Endothelial cell of umbilical vein (primary cell): ENCODE measurements at regions not wholly inside any gene's neighbourhood (a gene's known extent, or its start where the extent isn't known, plus 50 kb on each side); places are given as distances from the start of the nearest gene placed in this dataset.

Source experiments
- BruUV-seq: library from RNA; stranded (reverse); fragments of 400-500 nt; replicated peaks from 2 replicates; lab custom pipeline; 2021; lab: Mats Ljungman, UMichigan
- CTCF ChIA-PET: fragments of 300-600, 350-600 bp; sonication (Branson Sonifier 250); formaldehyde crosslinking; loops from one replicate; lab custom pipeline; 2021; ENCODE audit warnings: antibody characterized with exemption, inconsistent platforms; lab: Charles Lee
- POLR2A ChIA-PET: fragments of 300-600, 350-600 bp; sonication (Branson Sonifier 250); formaldehyde crosslinking; loops from one replicate; lab custom pipeline; 2021; ENCODE audit warnings: antibody characterized with exemption, inconsistent platforms; lab: Charles Lee
- DNase-seq: peaks from one replicate; pipeline ENCODE4 v3.0.0-alpha.2; 2011; ENCODE audit warnings: low read depth, low spot score
- FAIRE-seq: peaks from 2 replicates; lab custom pipeline; 2011; peaks lifted over from hg19 to GRCh38; lab: Jason Lieb, UNC
- H2AFZ ChIP-seq: 2 replicates; pipeline ENCODE4 v1.6.0; 2012; ENCODE audit warnings: low read depth, low read length, control low read depth, inconsistent platforms
- H3K27ac ChIP-seq: 2 replicates; pipeline ENCODE4 v1.5.1; 2011; ENCODE audit warnings: low read depth, mild to moderate bottlenecking, control low read depth, low read length, moderate library complexity; ENCODE audit not compliant: insufficient read depth
- H3K27me3 ChIP-seq, 2 experiments: 2 replicates each; pipeline versions ENCODE4 v1.6.0 to v1.6.1; 2011; ENCODE audit warnings: low read length in 2 of 2, mixed read lengths in 1 of 2; ENCODE audit not compliant: control insufficient read depth in 2 of 2, insufficient read depth in 2 of 2
- H3K36me3 ChIP-seq, 2 experiments: 2 replicates in 1 of 2; 3 replicates in 1 of 2; pipeline ENCODE4 v1.5.1; 2011; ENCODE audit warnings: low read length in 2 of 2, mild to moderate bottlenecking in 1 of 2, moderate library complexity in 1 of 2; ENCODE audit not compliant: control insufficient read depth in 2 of 2, insufficient read depth in 2 of 2; ENCODE audit errors: extremely low read depth in 1 of 2
- H3K4me1 ChIP-seq: 3 replicates; pipeline ENCODE4 v1.5.1; 2011; ENCODE audit warnings: mild to moderate bottlenecking, low read length; ENCODE audit not compliant: control insufficient read depth, insufficient read depth; ENCODE audit errors: extremely low read depth
- H3K4me2 ChIP-seq: 2 replicates; pipeline ENCODE4 v1.6.1; 2011; ENCODE audit warnings: low read length, control low read depth, mixed read lengths; ENCODE audit not compliant: insufficient read depth
- H3K4me3 ChIP-seq, 3 experiments: fragments of 200-600 bp in 1 of 3; sonication (generic), shearing (Covaris generic) in 1 of 3; replicated peaks in 1 of 3; 2 replicates each; pipeline ENCODE4 v1.5.1; 2011 to 2016; ENCODE audit warnings: control low read depth in 3 of 3, low read length in 3 of 3, mild to moderate bottlenecking in 2 of 3, inconsistent platforms in 1 of 3, low read depth in 1 of 3, moderate library complexity in 1 of 3; ENCODE audit not compliant: insufficient read depth in 1 of 3
- H3K79me2 ChIP-seq: 2 replicates; pipeline ENCODE4 v1.6.0; 2012; ENCODE audit warnings: low read length, inconsistent platforms; ENCODE audit not compliant: control insufficient read depth, insufficient read depth
- H3K9ac ChIP-seq: replicated peaks from 2 replicates; pipeline ENCODE3; 2011; ENCODE audit warnings: low read length, control low read depth; ENCODE audit not compliant: insufficient read depth; ENCODE audit errors: extremely low read depth
- H3K9me1 ChIP-seq: replicated peaks from 3 replicates; pipeline ENCODE4 v1.6.0; 2011; ENCODE audit warnings: mild to moderate bottlenecking, low read length; ENCODE audit not compliant: control insufficient read depth, insufficient read depth; ENCODE audit errors: extremely low read depth
- H3K9me3 ChIP-seq: replicated peaks from 2 replicates; pipeline ENCODE4 v1.5.1; 2012; ENCODE audit warnings: low read length, inconsistent platforms; ENCODE audit not compliant: control insufficient read depth, insufficient read depth
- H4K20me1 ChIP-seq: replicated peaks from 2 replicates; pipeline ENCODE3; 2011; ENCODE audit warnings: mild to moderate bottlenecking, low read length; ENCODE audit not compliant: control insufficient read depth, insufficient read depth; ENCODE audit errors: extremely low read depth
- EZH2 ChIP-seq: IDR thresholded peaks from 2 replicates; pipeline ENCODE4 v1.6.1; 2012; ENCODE audit warnings: borderline replicate concordance, low read depth, mild to moderate bottlenecking, moderate library complexity, low read length, inconsistent platforms; ENCODE audit not compliant: severe bottlenecking
- GATA2 ChIP-seq: IDR thresholded peaks from 2 replicates; pipeline ENCODE4 v1.7.0; 2011; ENCODE audit warnings: low read depth, mild to moderate bottlenecking, moderate library complexity, mixed read lengths, low read length; ENCODE audit not compliant: insufficient read length, insufficient read depth
- MYC ChIP-seq: IDR thresholded peaks from one replicate; pipeline ENCODE4 v1.6.1; 2011; ENCODE audit warnings: mild to moderate bottlenecking, low read depth, low read length
- POLR2A ChIP-seq: IDR thresholded peaks from 2 replicates; pipeline ENCODE4 v1.6.1; 2012; ENCODE audit warnings: low read depth, mild to moderate bottlenecking, control low read depth, low read length
- dilution Hi-C: fragments of 300-500 bp; cut with MboI; formaldehyde crosslinking; loops from one replicate; pipeline ENCODE4 v1.15.0; 2019; ENCODE audit warnings: low sequenced_read_pairs; ENCODE audit not compliant: extremely low pct_ligation_motif_present
- intact Hi-C: fragments of 100-400 bp; cut with micrococcal nuclease; formaldehyde crosslinking; loops from one replicate; pipeline ENCODE4 v1.10.0; 2022
- TF ChIP-seq, protein P1 (sequence below): IDR thresholded peaks from 2 replicates; pipeline ENCODE4 v1.6.1; 2011; ENCODE audit not compliant: insufficient read depth, insufficient read length

DNA sequence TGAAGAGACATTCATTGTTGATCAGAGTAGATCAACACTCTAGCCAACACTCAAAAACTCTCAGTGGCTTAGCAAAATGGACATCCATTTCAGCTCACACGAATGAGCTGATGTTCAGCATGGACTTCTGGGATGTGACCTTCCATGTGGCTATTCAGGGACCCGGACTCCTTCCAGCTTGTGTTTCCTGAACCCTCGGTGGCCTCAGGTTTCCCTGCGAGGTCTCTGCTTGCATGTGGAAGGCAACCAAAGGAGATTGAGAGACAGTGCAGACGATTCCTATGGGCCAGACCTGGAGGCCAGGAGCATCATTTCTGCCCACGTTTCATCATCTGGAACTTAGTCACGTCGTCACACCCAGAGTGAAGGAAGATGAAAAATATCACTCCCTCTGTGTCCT lies 1137.4 kb downstream of the TBC1D22A start:
- intact Hi-C loops: no loop called here
- BruUV-seq: no TSS peak
- no peak overlapping the region for H2AFZ ChIP-seq
- no peaks in the 10 kb centered on the region for H3K36me3 ChIP-seq
- H3K27me3 ChIP-seq: no peaks in the 10 kb centered on the region
- FAIRE-seq (no peak), DNase-seq (no peak)
- ChIA-PET POLR2A (no interaction called here), CTCF (no interaction called here)
- H3K4me2 ChIP-seq: no peak overlapping the region
- H3K9me3 ChIP-seq: peaks cover 4% of the 10 kb centered on the region
- H3K79me2 ChIP-seq: no peaks in the 10 kb centered on the region
- no peak overlapping the region for H3K27ac ChIP-seq
- H3K9me1 ChIP-seq: no peaks in the 10 kb centered on the region
- H4K20me1 ChIP-seq: no peaks in the 10 kb centered on the region
- no peak overlapping the region for H3K9ac ChIP-seq
- H3K4me1 ChIP-seq: no peaks in the 10 kb centered on the region
- dilution Hi-C loops: no loop called here
- no peak overlapping the region for H3K4me3 ChIP-seq
- TF ChIP-seq EZH2: no peak
- no peak for TF ChIP-seq POLR2A

DNA sequence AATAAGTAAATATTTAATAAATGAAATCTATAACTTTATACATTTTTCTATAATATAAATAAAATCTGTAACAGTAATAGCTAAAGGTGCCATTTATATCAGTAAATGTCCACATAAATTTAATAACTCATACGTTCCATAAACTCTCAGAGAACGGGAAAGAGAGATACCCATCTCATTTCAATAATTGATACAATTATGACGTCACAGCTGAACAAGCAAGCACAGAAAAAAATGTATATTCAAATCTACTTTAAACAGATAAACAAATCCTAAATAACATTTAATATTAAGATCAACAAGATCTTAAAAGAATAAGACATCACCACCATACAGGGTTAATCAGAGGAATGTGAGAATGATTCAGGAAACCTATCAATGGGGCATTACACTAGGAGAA lies 1136.5 kb downstream of the TBC1D22A start:
- no peaks in the 10 kb centered on the region for H3K27me3 ChIP-seq
- H2AFZ ChIP-seq: no peak overlapping the region
- BruUV-seq: no TSS peak
- no peak overlapping the region for H3K4me3 ChIP-seq
- H3K36me3 ChIP-seq: no peaks in the 10 kb centered on the region
- H3K4me2 ChIP-seq: no peak overlapping the region
- CTCF ChIA-PET: no interaction called here
- no peaks in the 10 kb centered on the region for H3K79me2 ChIP-seq
- no peaks in the 10 kb centered on the region for H3K9me1 ChIP-seq
- no peak overlapping the region for H3K27ac ChIP-seq
- DNase-seq: no peak
- H4K20me1 ChIP-seq: no peaks in the 10 kb centered on the region
- no peak for FAIRE-seq
- POLR2A ChIA-PET: no interaction called here
- H3K4me1 ChIP-seq: no peaks in the 10 kb centered on the region
- intact Hi-C loops: no loop called here
- peaks cover 4% of the 10 kb centered on the region for H3K9me3 ChIP-seq
- dilution Hi-C loops: no loop called here
- H3K9ac ChIP-seq: no peak overlapping the region
- TF ChIP-seq EZH2: no peak
- no peak for TF ChIP-seq MYC
- TF ChIP-seq, protein P1, sequence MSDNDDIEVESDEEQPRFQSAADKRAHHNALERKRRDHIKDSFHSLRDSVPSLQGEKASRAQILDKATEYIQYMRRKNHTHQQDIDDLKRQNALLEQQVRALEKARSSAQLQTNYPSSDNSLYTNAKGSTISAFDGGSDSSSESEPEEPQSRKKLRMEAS: no peak
- no peak for TF ChIP-seq GATA2
